ENCODE measurements at regions not wholly inside any gene's neighbourhood (a gene's known extent, or its start where the extent isn't known, plus 50 kb on each side); places are given as distances from the start of the nearest gene placed in this dataset.

DNA sequence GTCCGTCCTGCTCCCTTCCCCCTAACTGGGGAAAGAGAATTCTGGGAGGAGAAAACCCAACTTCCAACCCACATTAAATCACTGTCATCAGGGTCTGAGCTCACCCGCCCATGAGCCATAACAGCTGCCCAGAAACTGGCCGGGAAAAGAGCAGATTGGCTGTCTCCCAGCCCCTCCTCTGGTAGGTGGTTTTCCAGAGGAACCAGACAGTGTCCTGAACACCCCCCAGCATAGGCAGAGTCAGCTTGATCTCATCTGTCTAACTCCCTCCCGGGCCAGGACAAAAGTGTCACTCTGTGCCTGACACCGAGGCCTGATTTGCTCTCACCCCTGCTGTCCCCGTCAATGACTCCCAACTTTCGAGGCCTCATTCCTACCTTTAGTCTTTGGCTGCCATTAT is 197.0 kb downstream of the AXIN2 start:
- Histone ChIP-seq H3K9me3 (no peaks in the 10 kb centered on the region), H3K27me3 (no peaks in the 10 kb centered on the region), H3K4me1 (no peaks in the 10 kb centered on the region), H3K36me3 (no peaks in the 10 kb centered on the region), H3K27ac (no peak overlapping the region), H3K4me3 (no peak overlapping the region)
- TF ChIP-seq, protein P1, sequence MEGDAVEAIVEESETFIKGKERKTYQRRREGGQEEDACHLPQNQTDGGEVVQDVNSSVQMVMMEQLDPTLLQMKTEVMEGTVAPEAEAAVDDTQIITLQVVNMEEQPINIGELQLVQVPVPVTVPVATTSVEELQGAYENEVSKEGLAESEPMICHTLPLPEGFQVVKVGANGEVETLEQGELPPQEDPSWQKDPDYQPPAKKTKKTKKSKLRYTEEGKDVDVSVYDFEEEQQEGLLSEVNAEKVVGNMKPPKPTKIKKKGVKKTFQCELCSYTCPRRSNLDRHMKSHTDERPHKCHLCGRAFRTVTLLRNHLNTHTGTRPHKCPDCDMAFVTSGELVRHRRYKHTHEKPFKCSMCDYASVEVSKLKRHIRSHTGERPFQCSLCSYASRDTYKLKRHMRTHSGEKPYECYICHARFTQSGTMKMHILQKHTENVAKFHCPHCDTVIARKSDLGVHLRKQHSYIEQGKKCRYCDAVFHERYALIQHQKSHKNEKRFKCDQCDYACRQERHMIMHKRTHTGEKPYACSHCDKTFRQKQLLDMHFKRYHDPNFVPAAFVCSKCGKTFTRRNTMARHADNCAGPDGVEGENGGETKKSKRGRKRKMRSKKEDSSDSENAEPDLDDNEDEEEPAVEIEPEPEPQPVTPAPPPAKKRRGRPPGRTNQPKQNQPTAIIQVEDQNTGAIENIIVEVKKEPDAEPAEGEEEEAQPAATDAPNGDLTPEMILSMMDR (IDR thresholded peaks at IDR 0.05): no peak
- no peak for TF ChIP-seq POLR2A (IDR thresholded peaks at IDR 0.05)
- ATAC-seq (no peak), DNase-seq (no peak)
- intact Hi-C loops (cut with DNase I): no loop called here
- WGBS (ENCODE audit: insufficient coverage, low coverage, low lambda C conversion rate, missing lambda C conversion rate): 64% methylated on average over 4 of the region's 7 CpGs

DNA sequence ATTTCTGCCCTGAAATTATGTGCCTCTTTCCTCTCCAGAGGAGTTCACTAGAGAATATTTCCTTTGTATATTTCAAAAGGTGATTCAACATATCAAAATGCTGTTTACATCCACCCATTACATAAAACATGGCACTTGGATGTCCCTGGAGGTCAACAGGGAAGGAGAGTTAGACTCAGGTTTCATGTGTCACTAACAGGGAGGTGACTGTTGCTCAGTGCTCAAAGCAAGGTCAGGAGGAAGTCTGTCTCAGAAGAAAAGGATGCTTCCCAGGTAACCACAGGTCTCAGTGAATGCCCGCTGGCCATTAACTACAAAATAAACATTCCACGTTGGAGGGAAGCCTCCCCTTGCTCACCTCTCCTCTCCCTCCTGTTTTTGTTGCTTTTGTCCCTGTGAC is 198.6 kb downstream of the AXIN2 start:
- 41% methylated on average over 2 of the region's 2 CpGs for WGBS (ENCODE audit: insufficient coverage, low coverage, low lambda C conversion rate, missing lambda C conversion rate)

GRCh38 chr17:65360961-65361552 is 200.4 kb downstream of the AXIN2 start:
- no peak for TF ChIP-seq POLR2A (IDR thresholded peaks at IDR 0.05)
- TF ChIP-seq, protein P1 (IDR thresholded peaks at IDR 0.05): no peak
- intact Hi-C loops (cut with DNase I): no loop called here
- Histone ChIP-seq H3K36me3 (no peaks in the 10 kb centered on the region), H3K27ac (no peak overlapping the region), H3K4me1 (no peaks in the 10 kb centered on the region), H3K27me3 (no peaks in the 10 kb centered on the region), H3K9me3 (no peaks in the 10 kb centered on the region), H3K4me3 (no peak overlapping the region)
- ATAC-seq (no peak), DNase-seq (no peak)
- 51% methylated on average over 11 of the region's 14 CpGs for WGBS (ENCODE audit: insufficient coverage, low coverage, low lambda C conversion rate, missing lambda C conversion rate)

More for the DNA sequence above, 198.6 kb downstream of the AXIN2 start:
- no peaks in the 10 kb centered on the region for H3K27me3 ChIP-seq
- TF ChIP-seq, protein P1 (IDR thresholded peaks at IDR 0.05): no peak
- TF ChIP-seq POLR2A (IDR thresholded peaks at IDR 0.05): no peak
- H3K4me1 ChIP-seq: no peaks in the 10 kb centered on the region
- H3K36me3 ChIP-seq: no peaks in the 10 kb centered on the region
- no peak overlapping the region for H3K27ac ChIP-seq
- intact Hi-C loops (cut with DNase I): no loop called here
- no peak for DNase-seq
- no peak for ATAC-seq
- no peaks in the 10 kb centered on the region for H3K9me3 ChIP-seq
- H3K4me3 ChIP-seq: no peak overlapping the region

DNA sequence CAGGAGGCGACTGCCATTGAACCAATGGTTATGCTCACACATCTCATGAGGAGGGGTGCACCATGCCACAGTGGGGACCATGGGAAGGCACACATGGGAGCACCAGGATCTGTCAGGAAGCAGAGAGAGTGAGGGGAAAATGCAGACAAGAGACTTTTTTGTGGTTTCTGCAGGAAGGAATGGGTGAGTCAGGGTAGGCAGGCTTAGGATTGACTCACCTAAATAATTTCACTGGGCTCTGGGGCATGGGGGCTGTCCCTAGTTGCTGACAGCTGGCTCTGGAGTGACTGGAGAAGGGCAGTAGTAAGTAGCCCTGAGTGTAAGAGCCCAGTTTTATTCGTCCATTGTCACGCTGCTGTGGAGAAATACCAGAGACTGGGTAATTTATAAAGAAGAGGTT is 202.4 kb downstream of the AXIN2 start:
- Histone ChIP-seq H3K27me3 (no peaks in the 10 kb centered on the region), H3K36me3 (no peaks in the 10 kb centered on the region), H3K27ac (no peak overlapping the region), H3K4me1 (no peaks in the 10 kb centered on the region), H3K9me3 (no peaks in the 10 kb centered on the region), H3K4me3 (no peak overlapping the region)
- ATAC-seq (no peak), DNase-seq (no peak)
- intact Hi-C loops (cut with DNase I): no loop called here
- 26% methylated on average over 3 of the region's 3 CpGs for whole genome bisulfite sequencing (ENCODE audit: insufficient coverage, low coverage, low lambda C conversion rate, missing lambda C conversion rate)
- TF ChIP-seq, protein P1 (IDR thresholded peaks at IDR 0.05): no peak
- no peak for TF ChIP-seq POLR2A (IDR thresholded peaks at IDR 0.05)

- no peak for ATAC-seq
- Histone ChIP-seq H3K36me3 (no peaks in the 10 kb centered on the region), H3K27me3 (no peaks in the 10 kb centered on the region), H3K27ac (no peak overlapping the region), H3K4me1 (no peaks in the 10 kb centered on the region), H3K4me3 (no peak overlapping the region), H3K9me3 (no peaks in the 10 kb centered on the region)
- intact Hi-C loops (cut with DNase I): no loop called here
- WGBS (ENCODE audit: insufficient coverage, low coverage, low lambda C conversion rate, missing lambda C conversion rate): 44% methylated on average over 3 of the region's 5 CpGs
- no peak for DNase-seq
- no peak for TF ChIP-seq POLR2A (IDR thresholded peaks at IDR 0.05)
- TF ChIP-seq, protein P1 (IDR thresholded peaks at IDR 0.05): no peak
Observed at GRCh38 chr17:65356536-65356935, 204.9 kb downstream of the AXIN2 start.

All from right lobe of liver (tissue), 6 donors.